KBM-7 (cell line): ENCODE measurements at regions not wholly inside any gene's neighbourhood (a gene's known extent, or its start where the extent isn't known, plus 50 kb on each side); places are given as distances from the start of the nearest gene placed in this dataset.
A peak's percentile ranks its signal among the peaks of the same experiment; 100 is the strongest.
"Not testable (repeated sequence)": the region's sequence is repeated elsewhere in the genome, so short reads cannot be mapped to it uniquely, and the experiment has no call there.

Experiments
- DNase-seq: peaks from one replicate; pipeline ENCODE4 v3.0.0-alpha.2; 2015
- in situ Hi-C: fragments of 300-500 bp; cut with MboI; formaldehyde crosslinking; loops from 2 replicates; pipeline ENCODE4 v1.14.3; 2020; ENCODE audit warnings: low sequenced_read_pairs, low pct_unique_long_range_greater_than_20kb, mixed read lengths

GRCh38 chr4:72817012-72817411 is 248.0 kb upstream of the ADAMTS3 start:
- in situ Hi-C loops: no loop called here
- no peak for DNase-seq

GRCh38 chr4:72814241-72814640 is 245.2 kb upstream of the ADAMTS3 start:
- in situ Hi-C loops: no loop called here

GRCh38 chr4:72809208-72809607 is 240.2 kb upstream of the ADAMTS3 start:
- no peak for DNase-seq
- in situ Hi-C loops: no loop called here

More at GRCh38 chr4:72814241-72814640, 245.2 kb upstream of the ADAMTS3 start:
- no peak for DNase-seq

DNA sequence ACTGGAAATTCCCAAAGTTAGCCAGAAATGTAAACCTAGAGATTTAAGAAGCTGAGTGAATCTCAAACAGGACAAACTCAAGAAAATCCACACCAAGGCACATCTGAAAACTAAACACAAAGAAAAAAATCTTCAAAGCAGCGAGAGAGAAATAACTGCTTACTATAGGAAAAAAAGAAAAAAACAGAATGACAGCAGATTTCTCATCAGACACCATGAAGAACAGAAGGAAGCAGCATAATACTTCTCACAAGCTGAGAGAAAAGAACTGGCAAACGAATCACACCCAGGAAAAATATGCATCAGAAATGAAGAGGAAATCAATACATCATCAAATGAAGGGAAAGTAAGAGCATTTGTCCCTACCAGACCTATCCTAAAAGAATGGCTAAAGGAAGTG is 236.3 kb upstream of the ADAMTS3 start:
- no peak for DNase-seq
- in situ Hi-C loops: no loop called here

GRCh38 chr4:72797486-72797885 is 228.5 kb upstream of the ADAMTS3 start:
- DNase-seq: no peak
- in situ Hi-C loops: no loop called here

DNA sequence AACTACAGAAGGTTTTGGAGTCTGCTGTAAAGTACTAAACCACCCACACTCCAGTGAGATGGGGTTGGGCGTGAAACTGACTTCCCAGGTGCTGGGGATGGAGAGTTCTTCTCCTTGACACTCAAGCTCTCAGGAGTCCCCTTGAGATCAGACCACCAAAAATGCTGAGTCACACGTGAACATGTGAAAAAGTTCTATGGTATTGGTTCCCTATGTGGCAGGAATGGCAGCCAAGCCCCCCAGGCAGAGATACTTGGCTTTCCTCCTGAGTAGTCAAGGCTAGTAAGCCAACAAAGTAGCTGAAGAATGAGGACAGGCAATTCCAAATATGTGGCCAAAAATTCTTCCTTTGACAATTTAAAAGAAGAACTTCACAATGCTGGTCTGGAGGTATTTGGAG is 222.0 kb upstream of the ADAMTS3 start:
- in situ Hi-C loops: no loop called here

GRCh38 chr4:72786401-72786990 is 217.5 kb upstream of the ADAMTS3 start:
- no peak for DNase-seq
- in situ Hi-C loops: no loop called here

More for the DNA sequence above, 222.0 kb upstream of the ADAMTS3 start:
- no peak for DNase-seq

GRCh38 chr4:72779241-72779640 is 210.2 kb upstream of the ADAMTS3 start:
- DNase-seq: no peak
- in situ Hi-C loops: no loop called here

GRCh38 chr4:72777436-72777835 is 208.4 kb upstream of the ADAMTS3 start:
- DNase-seq: no peak
- in situ Hi-C loops: no loop called here

- in situ Hi-C loops: no loop called here
- DNase-seq: no peak
These were observed 201.7 kb upstream of the ADAMTS3 start for GRCh38 chr4:72770708-72771107.

GRCh38 chr4:72768364-72768763 is 199.3 kb upstream of the ADAMTS3 start:
- peak; percentile 3 for DNase-seq
- in situ Hi-C loops: no loop called here

- DNase-seq: no peak
- in situ Hi-C loops: no loop called here
These were observed 198.7 kb upstream of the ADAMTS3 start for GRCh38 chr4:72767618-72768302.

DNA sequence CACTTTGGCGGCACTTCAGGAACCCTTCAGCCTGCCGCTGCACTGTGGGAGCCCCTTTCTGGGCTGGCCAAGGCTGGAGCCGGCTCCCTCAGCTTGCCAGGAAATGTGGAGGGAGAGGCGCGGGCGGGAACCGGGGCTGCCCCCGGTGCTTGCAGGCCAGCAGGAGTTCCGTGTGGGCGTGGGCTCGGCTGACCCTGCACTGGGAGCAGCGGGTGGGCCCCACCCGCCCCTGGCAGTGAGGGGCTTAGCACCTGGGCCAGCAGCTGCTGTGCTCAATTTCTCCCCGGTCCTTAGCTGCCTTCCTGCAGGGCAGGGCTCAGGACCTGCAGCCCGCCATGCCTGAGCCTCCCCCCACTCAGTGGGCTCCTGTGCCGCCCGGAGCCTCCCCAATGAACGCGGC is 196.8 kb upstream of the ADAMTS3 start:
- in situ Hi-C loops, DNase-seq: not testable (repeated sequence)

GRCh38 chr4:72761368-72762038 is 192.5 kb upstream of the ADAMTS3 start:
- no peak for DNase-seq
- in situ Hi-C loops: no loop called here

DNA sequence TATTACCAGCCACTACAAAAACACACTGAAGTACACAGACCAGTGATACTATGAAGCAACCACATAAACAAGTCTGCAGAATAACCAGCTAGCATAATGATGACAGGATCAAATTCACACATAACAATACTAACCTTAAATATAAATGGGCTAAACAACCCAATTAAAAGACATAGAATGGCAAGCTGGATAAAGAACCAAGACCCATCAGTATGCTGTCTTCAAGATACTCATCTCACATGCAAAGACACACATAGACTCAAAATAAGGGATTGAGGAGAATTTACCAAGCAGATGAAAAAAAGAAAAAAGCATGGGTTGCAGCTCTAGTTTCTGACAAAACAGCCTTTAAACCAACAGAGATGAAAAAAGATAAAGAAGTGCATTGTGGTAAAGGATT is 184.4 kb upstream of the ADAMTS3 start:
- DNase-seq, in situ Hi-C loops: not testable (repeated sequence)

- in situ Hi-C loops: no loop called here
- no peak for DNase-seq
These were observed 175.2 kb upstream of the ADAMTS3 start for GRCh38 chr4:72744103-72744725.

DNA sequence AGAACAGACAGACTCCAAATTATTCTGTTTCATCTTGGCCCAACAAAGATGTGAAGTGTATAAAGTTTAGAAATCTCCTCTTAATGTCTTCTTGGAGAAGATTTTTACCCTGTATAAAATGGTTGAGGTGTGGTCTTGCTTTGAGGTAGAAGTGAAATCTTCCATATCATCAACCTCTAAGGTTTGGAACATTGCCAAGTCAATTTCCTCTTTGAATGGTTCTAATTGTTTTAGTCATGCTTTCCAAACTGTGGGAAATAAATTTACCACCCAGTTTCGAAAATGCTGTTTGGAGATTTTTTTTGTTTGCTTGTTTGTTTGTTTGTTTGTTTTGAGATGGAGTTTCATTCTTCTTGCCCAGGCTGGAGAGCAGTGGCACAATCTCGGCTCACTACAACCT is 174.1 kb upstream of the ADAMTS3 start:
- DNase-seq: peak; percentile 12
- in situ Hi-C loops: no loop called here

DNA sequence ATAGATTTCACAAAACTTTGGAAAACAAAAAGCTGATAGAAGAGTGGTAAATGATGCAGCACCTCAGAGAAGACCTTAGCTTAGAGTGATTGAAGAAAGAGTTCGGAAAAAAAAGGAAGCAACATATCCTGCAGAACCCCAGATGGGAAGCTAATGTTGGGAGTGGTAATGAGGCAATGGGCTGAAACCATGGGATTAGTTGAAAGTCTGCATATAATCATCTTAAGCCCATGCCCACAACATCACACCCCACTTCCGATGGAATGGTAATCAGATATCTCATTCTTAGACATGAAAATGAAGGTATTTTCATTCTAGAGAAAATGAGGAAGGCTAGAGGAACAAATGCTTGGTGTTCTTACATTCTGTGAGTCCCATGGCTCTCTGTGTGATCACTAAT is 146.3 kb upstream of the ADAMTS3 start:
- DNase-seq: no peak
- in situ Hi-C loops: no loop called here

DNA sequence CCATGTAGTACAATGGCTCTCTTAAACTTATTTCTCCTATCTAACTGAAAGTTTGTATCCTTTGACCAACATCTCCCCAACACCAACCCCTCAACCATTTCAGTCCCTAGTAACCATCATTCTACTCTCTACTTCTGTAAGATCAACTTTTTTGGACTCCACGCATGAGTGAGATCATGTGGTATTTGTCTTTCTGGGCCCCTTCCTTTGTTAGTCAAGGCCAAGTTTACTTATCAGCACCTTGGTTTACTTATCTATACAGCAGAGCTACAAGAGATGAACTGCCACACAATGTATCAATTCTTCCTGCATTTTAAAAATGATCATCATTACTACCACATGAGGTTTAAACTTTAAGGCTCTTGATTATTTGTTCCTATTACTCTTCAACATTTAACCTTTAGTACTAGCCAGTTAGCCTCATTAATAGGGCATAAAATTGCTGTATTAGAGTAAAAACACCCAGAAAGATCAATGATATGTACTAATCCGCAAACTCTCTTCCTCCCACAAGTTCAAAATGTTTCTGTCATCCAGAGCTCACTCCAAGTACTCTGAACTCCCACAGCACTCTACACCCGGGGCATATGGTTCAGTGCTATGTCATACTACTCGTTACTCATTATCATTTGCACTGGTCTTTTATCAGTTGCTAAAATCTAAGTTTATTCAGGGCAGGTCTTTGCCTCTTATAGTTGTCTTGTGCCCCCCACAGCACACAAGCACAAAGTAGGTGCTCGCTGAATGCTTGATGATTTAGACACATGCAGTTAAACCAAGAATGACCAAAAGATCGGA is 145.7 kb upstream of the ADAMTS3 start:
- DNase-seq: no peak
- in situ Hi-C loops: no loop called here
